Adrenal gland (tissue), 5 donors: ENCODE measurements at regions not wholly inside any gene's neighbourhood (a gene's known extent, or its start where the extent isn't known, plus 50 kb on each side); places are given as distances from the start of the nearest gene placed in this dataset.

Experiments
- POLR2A ChIP-seq, 2 donors: fragments of 450-650 bp; IDR thresholded peaks; one replicate each; pipeline ENCODE4 v1.6.1; 2017; ENCODE audit warnings: antibody characterized with exemption in 2 of 2, mild to moderate bottlenecking in 2 of 2, moderate library complexity in 1 of 2
- TF ChIP-seq, protein P1 (sequence below), 6 experiments: fragments of 450-650 bp in 4 of 6; fragments of 200-600 bp in 2 of 6; sonication (generic) in 1 of 6; IDR thresholded peaks; 1 replicate in 5 of 6; 2 replicates in 1 of 6; pipeline versions ENCODE4 v1.5.1 to v1.8.0; 2016 to 2021; ENCODE audit warnings: antibody characterized with exemption in 6 of 6, mild to moderate bottlenecking in 2 of 6, moderate library complexity in 1 of 6
- donor health status: DM: no; HTN: no; CAD: no.

DNA sequence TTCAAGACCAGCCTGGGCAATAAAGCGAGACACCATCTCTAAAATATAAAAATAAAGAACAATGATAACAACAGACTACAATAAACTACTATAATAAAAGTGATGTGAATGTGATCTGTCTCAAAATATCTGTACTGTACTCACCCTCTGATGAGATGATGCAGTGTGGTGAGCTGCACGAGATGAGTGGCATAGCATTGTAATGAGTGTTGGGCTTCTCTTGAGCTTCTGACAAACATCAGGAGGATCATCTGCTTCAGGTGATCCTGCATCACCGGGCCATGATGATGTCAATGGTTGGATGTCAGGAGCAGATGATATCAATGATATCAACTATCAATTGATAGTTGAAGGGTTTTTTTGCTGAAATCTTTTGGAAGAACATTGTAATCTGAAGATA, 52.4 kb upstream of the INCENP start:
- no peak for TF ChIP-seq POLR2A (IDR thresholded peaks at IDR 0.05)
- TF ChIP-seq, protein P1, sequence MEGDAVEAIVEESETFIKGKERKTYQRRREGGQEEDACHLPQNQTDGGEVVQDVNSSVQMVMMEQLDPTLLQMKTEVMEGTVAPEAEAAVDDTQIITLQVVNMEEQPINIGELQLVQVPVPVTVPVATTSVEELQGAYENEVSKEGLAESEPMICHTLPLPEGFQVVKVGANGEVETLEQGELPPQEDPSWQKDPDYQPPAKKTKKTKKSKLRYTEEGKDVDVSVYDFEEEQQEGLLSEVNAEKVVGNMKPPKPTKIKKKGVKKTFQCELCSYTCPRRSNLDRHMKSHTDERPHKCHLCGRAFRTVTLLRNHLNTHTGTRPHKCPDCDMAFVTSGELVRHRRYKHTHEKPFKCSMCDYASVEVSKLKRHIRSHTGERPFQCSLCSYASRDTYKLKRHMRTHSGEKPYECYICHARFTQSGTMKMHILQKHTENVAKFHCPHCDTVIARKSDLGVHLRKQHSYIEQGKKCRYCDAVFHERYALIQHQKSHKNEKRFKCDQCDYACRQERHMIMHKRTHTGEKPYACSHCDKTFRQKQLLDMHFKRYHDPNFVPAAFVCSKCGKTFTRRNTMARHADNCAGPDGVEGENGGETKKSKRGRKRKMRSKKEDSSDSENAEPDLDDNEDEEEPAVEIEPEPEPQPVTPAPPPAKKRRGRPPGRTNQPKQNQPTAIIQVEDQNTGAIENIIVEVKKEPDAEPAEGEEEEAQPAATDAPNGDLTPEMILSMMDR (IDR thresholded peaks at IDR 0.05), result no peak
